GM18858 (cell line): ENCODE measurements at regions not wholly inside any gene's neighbourhood (a gene's known extent, or its start where the extent isn't known, plus 50 kb on each side); places are given as distances from the start of the nearest gene placed in this dataset.

Experiments
- ATAC-seq: cut with Tn5 transposase; IDR thresholded peaks from one replicate; pipeline ENCODE4 v1.9.1; 2021; ENCODE audit not compliant: unreplicated experiment

GRCh38 chr6:43985329-43985728 is 141.9 kb downstream of the MRPL14 start:
- no peak for ATAC-seq

- ATAC-seq, result no peak
These were observed 142.6 kb downstream of the MRPL14 start for GRCh38 chr6:43984442-43985321.

GRCh38 chr6:43983632-43984031 is 143.6 kb downstream of the MRPL14 start:
- ATAC-seq, result no peak

- no peak for ATAC-seq
These were observed 144.1 kb downstream of the MRPL14 start for GRCh38 chr6:43983191-43983590.

GRCh38 chr6:43982084-43982625 is 145.1 kb downstream of the MRPL14 start:
- no peak for ATAC-seq

- no peak for ATAC-seq
These were observed 145.8 kb downstream of the MRPL14 start for GRCh38 chr6:43981363-43981990.

GRCh38 chr6:43980004-43980795 is 147.1 kb downstream of the MRPL14 start:
- ATAC-seq, result no peak

- ATAC-seq, result no peak
These were observed 147.7 kb downstream of the MRPL14 start for GRCh38 chr6:43979525-43979924.

- ATAC-seq, result no peak
These were observed 148.5 kb downstream of the MRPL14 start for GRCh38 chr6:43978473-43979346.

- peak; percentile 47 for ATAC-seq
These were observed 149.7 kb downstream of the MRPL14 start for GRCh38 chr6:43977404-43978111.

GRCh38 chr6:43976706-43977403 is 150.4 kb downstream of the MRPL14 start:
- no peak for ATAC-seq

GRCh38 chr6:43974643-43975230 is 152.5 kb downstream of the MRPL14 start:
- ATAC-seq, result no peak

- no peak for ATAC-seq
These were observed 153.9 kb downstream of the MRPL14 start for GRCh38 chr6:43973357-43973756.

- ATAC-seq, result no peak
These were observed 154.3 kb downstream of the MRPL14 start for GRCh38 chr6:43972913-43973300.

- no peak for ATAC-seq
These were observed 154.9 kb downstream of the MRPL14 start for GRCh38 chr6:43972179-43972912.

GRCh38 chr6:43971776-43972126 is 155.5 kb downstream of the MRPL14 start:
- ATAC-seq, result no peak

- ATAC-seq, result no peak
These were observed 156.1 kb downstream of the MRPL14 start for GRCh38 chr6:43970913-43971775.
